COLO829 (cell line): ENCODE measurements at regions not wholly inside any gene's neighbourhood (a gene's known extent, or its start where the extent isn't known, plus 50 kb on each side); places are given as distances from the start of the nearest gene placed in this dataset.

Experiments used
- DNase-seq: peaks from one replicate; pipeline ENCODE4 v3.0.0; 2012; ENCODE audit warnings: low spot score

GRCh38 chr19:31664096-31664495 is 314.9 kb upstream of the TSHZ3 start:
- DNase-seq: no peak

GRCh38 chr19:31664997-31665396 is 315.8 kb upstream of the TSHZ3 start:
- no peak for DNase-seq

DNA sequence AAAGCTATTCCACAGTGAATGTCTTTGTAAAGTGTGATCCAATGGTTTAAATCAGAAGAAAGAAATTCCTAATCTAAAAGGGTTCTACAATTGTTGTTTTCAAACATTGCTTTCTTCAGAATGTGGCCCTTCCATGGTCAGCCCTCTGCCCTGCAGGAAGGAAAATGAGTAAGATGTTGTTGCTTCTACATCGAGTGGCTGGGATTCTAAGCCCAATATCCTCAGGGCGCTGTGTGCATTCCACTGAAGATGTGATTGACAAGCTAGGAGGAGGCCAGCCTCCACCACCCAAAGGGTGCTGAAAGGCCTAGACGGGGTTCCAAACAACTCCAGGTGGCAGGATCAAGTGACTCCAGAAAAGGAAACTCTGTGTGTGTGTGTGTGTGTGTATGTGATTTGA is 316.9 kb upstream of the TSHZ3 start:
- no peak for DNase-seq

DNA sequence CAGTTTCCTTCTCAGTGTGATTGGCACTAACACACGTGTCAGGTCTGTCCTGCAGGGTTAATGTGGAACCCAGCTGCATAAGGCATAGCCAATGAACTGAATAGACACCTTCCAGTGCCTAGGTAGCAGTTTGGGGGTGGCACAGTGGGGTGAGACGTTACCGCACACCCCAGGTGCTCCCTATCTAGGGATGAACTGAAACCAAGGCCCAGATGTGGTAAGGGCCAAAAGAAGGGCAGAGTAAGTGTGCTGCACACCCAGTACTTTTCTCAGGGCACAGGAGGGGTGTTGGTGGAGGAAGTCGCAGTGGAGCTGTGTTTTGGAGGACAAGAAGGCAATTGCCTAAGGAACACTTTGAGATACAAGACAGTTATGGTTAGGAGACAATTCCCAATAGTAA is 317.9 kb upstream of the TSHZ3 start:
- no peak for DNase-seq

GRCh38 chr19:31668921-31669320 is 319.7 kb upstream of the TSHZ3 start:
- DNase-seq: no peak

DNA sequence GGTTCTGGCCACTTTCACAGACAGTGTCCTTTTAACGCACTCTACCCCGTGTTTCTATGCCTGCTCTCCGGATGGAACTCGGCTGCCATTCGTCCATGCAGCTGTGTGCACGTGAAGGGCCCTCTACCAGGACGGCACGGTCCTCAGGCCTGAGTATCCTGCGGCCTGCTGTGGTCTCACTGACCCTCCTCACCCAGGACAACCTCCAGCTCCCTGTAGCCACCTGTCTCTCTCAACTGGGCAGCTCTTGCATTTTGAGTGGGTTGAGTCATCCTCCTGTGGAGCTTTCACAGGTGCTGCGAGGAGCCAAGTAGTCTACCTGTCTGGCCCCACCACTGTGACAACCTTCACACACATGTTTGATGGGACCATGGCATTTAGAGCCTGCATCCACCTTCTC is 321.7 kb upstream of the TSHZ3 start:
- DNase-seq: no peak

GRCh38 chr19:31671411-31672035 is 322.3 kb upstream of the TSHZ3 start:
- no peak for DNase-seq

GRCh38 chr19:31674503-31675192 is 325.4 kb upstream of the TSHZ3 start:
- DNase-seq: no peak

- DNase-seq: no peak
These were observed 326.1 kb upstream of the TSHZ3 start for GRCh38 chr19:31675193-31675913.

GRCh38 chr19:31676271-31677004 is 327.2 kb upstream of the TSHZ3 start:
- peak; percentile 5 for DNase-seq

DNA sequence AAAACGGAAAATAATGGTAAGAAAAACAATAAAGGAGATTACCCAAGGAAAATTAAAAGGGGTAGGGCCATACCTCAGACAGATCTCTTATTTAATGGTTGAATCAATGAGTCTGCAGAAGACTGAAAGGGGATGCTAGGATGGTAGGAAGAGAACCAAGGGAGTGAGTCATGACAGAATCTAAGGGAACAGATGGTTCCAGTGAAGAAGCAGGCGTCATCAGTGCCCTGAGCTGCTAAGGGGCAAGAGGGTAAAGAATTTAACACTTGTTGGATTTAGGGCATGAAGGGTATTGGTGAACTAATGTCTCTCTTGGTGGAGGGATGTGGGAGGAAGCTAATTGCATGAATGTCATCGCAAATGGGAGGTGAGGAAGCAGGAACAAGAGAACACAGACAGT is 329.2 kb upstream of the TSHZ3 start:
- DNase-seq: no peak

DNA sequence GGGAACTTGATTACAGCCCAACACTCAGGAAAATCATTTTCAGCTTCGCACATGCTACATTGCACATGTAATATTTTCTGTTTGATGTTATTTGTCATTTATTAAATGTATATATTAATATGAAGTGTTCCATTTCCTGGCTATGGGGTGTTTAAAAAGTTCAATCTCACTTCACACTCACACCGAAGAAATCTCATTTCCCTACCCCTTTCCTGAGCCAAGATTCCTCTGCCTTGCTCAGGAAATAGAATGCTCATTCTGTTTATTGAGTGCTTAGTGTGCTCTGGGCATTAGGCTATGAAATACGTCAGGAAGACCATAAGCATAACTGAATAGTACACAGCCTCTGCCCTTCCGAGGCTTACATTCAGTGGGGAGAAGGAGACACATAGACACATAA is 331.9 kb upstream of the TSHZ3 start:
- no peak for DNase-seq

DNA sequence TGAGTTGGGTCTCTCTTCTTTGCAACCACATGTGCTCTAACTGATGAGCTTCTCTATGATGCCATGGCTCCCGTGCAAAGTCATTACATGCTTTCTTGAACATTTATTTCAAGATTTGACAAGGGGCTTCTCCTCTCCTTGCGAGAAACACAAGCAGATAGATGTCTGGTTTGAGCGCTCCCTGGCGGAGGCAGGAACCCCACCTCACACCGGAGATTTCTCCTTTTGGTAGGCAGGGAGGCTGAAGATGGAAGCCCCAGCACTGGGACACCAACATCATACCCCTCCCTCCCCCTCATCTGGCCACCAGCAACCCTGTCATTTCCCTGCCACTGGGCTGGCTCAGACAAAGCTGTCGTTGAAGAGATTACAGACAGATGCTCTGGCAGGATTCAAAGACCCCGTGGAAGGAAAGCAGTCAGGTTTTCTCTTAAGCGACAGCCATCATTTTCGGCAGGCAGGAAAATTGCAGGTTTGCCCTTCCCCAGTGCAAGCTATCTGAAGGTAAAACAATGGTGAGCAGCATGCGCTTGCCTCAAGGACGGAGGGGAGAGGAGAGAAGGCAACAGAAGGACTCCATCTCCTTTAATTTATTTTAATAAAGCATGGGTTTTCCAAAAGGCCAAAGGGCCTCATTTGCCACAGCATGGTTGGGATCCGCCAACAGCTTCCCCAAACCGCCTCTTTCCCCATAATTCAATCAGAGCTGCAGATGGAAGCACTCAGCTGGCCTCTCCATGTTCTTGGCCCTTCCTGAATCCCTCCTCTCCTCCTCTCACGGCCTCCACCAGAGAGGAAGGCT is 344.1 kb upstream of the TSHZ3 start:
- DNase-seq: no peak

DNA sequence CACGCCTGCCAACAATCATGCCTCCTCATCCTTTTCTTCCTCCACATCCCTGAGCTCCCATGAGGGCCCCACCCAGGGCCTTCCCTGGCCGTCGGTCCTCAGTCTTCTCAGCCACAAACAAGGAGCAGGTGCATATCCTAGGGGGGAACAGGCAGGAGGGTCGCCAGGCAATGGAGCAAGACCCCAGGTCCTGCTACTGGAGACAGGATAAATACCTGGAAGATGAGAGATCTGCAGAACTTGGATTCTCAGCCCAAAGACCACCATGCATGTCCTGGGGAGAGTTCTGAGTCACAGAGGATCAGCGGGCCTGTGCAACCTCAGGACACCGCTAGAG is 344.7 kb upstream of the TSHZ3 start:
- DNase-seq: no peak

DNA sequence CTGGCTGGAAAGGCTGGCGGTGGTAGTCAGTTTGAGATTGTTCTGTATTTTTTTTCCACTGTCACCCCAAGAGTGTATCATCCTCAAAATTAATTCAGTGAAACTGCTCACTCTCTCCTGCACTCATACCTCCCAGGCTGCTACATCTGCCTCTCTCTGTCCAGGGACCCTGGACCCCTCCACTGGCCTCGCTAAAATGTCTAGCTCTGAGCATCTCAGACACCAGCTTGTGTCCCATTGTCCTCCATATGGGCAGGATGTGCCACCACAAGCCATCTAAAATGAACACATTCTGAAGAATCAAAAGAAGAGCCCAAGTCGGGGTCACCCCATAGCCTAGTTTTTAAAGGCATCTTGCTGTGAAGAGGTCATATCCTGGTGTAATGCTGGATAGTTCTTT is 345.5 kb upstream of the TSHZ3 start:
- no peak for DNase-seq

GRCh38 chr19:31699421-31699820 is 350.2 kb upstream of the TSHZ3 start:
- no peak for DNase-seq

GRCh38 chr19:31701146-31701545 is 351.9 kb upstream of the TSHZ3 start:
- no peak for DNase-seq

- no peak for DNase-seq
These were observed 356.4 kb upstream of the TSHZ3 start for GRCh38 chr19:31705656-31706055.

- DNase-seq: no peak
These were observed 356.9 kb upstream of the TSHZ3 start for GRCh38 chr19:31706131-31706530.

- DNase-seq: no peak
These were observed 357.7 kb upstream of the TSHZ3 start for GRCh38 chr19:31706691-31707620.

DNA sequence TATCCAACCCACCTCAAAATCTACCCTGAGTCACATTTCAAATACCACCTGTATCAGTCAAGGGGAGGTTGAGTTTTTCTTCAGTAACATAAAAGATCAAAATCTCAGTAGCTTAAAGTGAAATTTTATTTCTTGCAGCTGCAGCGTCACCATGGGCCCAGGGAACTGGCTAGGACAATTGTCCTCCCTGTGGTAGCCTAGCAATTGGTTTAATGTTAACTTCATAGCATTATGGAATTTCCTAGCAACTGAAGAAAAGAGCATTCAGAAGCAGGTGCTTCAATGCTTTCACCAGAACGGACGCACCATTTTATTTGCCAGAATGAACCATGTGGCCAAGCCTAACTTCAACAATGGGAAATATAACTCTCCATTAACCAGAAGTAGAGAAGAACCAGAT is 359.3 kb upstream of the TSHZ3 start:
- no peak for DNase-seq
